ENCODE measurements at regions not wholly inside any gene's neighbourhood (a gene's known extent, or its start where the extent isn't known, plus 50 kb on each side); places are given as distances from the start of the nearest gene placed in this dataset.

DNA sequence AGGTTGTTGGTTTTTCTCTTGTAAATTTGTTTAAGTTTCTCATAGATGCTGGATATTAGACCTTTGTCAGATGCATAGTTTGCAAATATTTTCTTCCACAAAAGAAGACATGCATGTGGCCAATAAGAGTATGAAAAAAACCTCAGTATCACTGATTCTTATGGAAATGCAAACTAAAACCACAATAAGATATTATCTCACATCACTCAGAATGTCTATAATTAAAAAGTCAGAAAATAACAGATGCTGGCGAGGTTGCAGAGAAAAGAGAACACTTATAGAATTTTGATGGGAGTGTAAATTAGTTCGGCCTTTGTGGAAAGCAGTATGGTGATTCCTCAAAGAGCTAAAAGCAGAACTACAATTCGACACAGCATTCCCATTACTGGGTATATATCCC lies 1355.6 kb downstream of the FAM133A start:
- H3K4me2 ChIP-seq (ENCODE audit: low read depth, low read length): no peak overlapping the region
- ChIA-PET POLR2A (no interaction called here), CTCF (ENCODE audit: low intra/inter-chr PET ratio, low total read pairs) (no interaction called here)
- intact Hi-C loops (cut with micrococcal nuclease; ENCODE audit: unreplicated experiment) (no loop called here), in situ Hi-C loops (cut with HindIII; ENCODE audit: extremely low pct_ligation_motif_present, low pct_unique_long_range_greater_than_20kb) (no loop called here)
- no peaks in the 10 kb centered on the region for H4K20me1 ChIP-seq (ENCODE audit: insufficient read depth, low read length)
- no peaks in the 10 kb centered on the region for H3K9me3 ChIP-seq (ENCODE audit: low read length)
- no peak overlapping the region for H3K4me3 ChIP-seq (replicated peaks in 1 of 3; ENCODE audit: insufficient read depth in 1 of 3, low read depth in 2 of 3, low read length in 3 of 3)
- ATAC-seq (no peak), FAIRE-seq (no peak), DNase-seq (ENCODE audit: low spot score) (no peak)
- no peak overlapping the region for H3K27ac ChIP-seq (ENCODE audit: extremely low read length, insufficient read depth, low read length)
- WGBS (ENCODE audit: low lambda C conversion rate): 0% methylated on average over 3 of the region's 3 CpGs
- no peak overlapping the region for H2AFZ ChIP-seq (ENCODE audit: low read length)
- no peak overlapping the region for H3K9ac ChIP-seq (ENCODE audit: insufficient read depth, low read depth, low read length)
- no TSS peak for BruUV-seq (replicated peaks)
- no peak for TF ChIP-seq EEA1 (CRISPR knock-in tag; IDR thresholded peaks at IDR 0.05; ENCODE audit: borderline replicate concordance)
- no peak for TF ChIP-seq ZNF589 (CRISPR knock-in tag; conservative IDR thresholded peaks at IDR 0.05)
- TF ChIP-seq, protein P1, sequence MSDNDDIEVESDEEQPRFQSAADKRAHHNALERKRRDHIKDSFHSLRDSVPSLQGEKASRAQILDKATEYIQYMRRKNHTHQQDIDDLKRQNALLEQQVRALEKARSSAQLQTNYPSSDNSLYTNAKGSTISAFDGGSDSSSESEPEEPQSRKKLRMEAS (IDR thresholded peaks at IDR 0.05): no peak
- TF ChIP-seq, protein P2, sequence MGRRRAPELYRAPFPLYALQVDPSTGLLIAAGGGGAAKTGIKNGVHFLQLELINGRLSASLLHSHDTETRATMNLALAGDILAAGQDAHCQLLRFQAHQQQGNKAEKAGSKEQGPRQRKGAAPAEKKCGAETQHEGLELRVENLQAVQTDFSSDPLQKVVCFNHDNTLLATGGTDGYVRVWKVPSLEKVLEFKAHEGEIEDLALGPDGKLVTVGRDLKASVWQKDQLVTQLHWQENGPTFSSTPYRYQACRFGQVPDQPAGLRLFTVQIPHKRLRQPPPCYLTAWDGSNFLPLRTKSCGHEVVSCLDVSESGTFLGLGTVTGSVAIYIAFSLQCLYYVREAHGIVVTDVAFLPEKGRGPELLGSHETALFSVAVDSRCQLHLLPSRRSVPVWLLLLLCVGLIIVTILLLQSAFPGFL (CRISPR knock-in tag; IDR thresholded peaks at IDR 0.05): no peak
- no peak for TF ChIP-seq ZFP36L1 (CRISPR knock-in tag; IDR thresholded peaks at IDR 0.05)
- TF ChIP-seq CCDC6 (CRISPR knock-in tag; IDR thresholded peaks at IDR 0.05): no peak
- no peak for TF ChIP-seq ZNF484 (CRISPR knock-in tag; IDR thresholded peaks at IDR 0.05; ENCODE audit: borderline replicate concordance, low read depth)
- TF ChIP-seq, protein P3, sequence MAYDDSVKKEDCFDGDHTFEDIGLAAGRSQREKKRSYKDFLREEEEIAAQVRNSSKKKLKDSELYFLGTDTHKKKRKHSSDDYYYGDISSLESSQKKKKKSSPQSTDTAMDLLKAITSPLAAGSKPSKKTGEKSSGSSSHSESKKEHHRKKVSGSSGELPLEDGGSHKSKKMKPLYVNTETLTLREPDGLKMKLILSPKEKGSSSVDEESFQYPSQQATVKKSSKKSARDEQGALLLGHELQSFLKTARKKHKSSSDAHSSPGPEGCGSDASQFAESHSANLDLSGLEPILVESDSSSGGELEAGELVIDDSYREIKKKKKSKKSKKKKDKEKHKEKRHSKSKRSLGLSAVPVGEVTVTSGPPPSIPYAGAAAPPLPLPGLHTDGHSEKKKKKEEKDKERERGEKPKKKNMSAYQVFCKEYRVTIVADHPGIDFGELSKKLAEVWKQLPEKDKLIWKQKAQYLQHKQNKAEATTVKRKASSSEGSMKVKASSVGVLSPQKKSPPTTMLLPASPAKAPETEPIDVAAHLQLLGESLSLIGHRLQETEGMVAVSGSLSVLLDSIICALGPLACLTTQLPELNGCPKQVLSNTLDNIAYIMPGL (CRISPR knock-in tag; IDR thresholded peaks at IDR 0.05; ENCODE audit: borderline replicate concordance in 1 of 2, low read depth in 1 of 2): no peak
- no peak for TF ChIP-seq ZNF232 (CRISPR knock-in tag; IDR thresholded peaks at IDR 0.05; ENCODE audit: borderline replicate concordance)
- no peak for TF ChIP-seq ZNF558 (CRISPR knock-in tag; IDR thresholded peaks at IDR 0.05; ENCODE audit: borderline replicate concordance)
- no peak for TF ChIP-seq ZNF781 (CRISPR knock-in tag; IDR thresholded peaks at IDR 0.05; ENCODE audit: borderline replicate concordance, not compliant biosample characterization)
- TF ChIP-seq PRPF4 (IDR thresholded peaks at IDR 0.05; ENCODE audit: low read depth, low read length, poor library complexity, severe bottlenecking): no peak
- no peak for TF ChIP-seq PCBP1 (IDR thresholded peaks at IDR 0.05; ENCODE audit: borderline replicate concordance, low read depth, low read length)
- TF ChIP-seq ZNF746 (CRISPR knock-in tag; IDR thresholded peaks at IDR 0.05): no peak
- TF ChIP-seq ZSCAN12 (CRISPR knock-in tag; IDR thresholded peaks at IDR 0.05): no peak
- no peak for TF ChIP-seq ZNF350 (CRISPR knock-in tag; IDR thresholded peaks at IDR 0.05; ENCODE audit: borderline replicate concordance, low read depth)
- no peak for TF ChIP-seq ZNF790 (CRISPR knock-in tag; IDR thresholded peaks at IDR 0.05; ENCODE audit: borderline replicate concordance)
- no peak for TF ChIP-seq MED8 (CRISPR knock-in tag; IDR thresholded peaks at IDR 0.05; ENCODE audit: insufficient replicate concordance)
- no peaks in the 10 kb centered on the region for H3K4me1 ChIP-seq (ENCODE audit: insufficient read depth, low read length)
- H3K27me3 ChIP-seq (ENCODE audit: control insufficient read depth in 1 of 2, insufficient read depth in 2 of 2, low read length in 2 of 2): no peaks in the 10 kb centered on the region
- H3K36me3 ChIP-seq (replicated peaks in 1 of 2; ENCODE audit: control insufficient read depth in 1 of 2, insufficient read depth in 2 of 2, low read length in 2 of 2): no peaks in the 10 kb centered on the region
- no peaks in the 10 kb centered on the region for H3K79me2 ChIP-seq (ENCODE audit: insufficient read depth, low read length)

All from HepG2 (cell line).